GM20431 (cell line): ENCODE measurements at regions not wholly inside any gene's neighbourhood (a gene's known extent, or its start where the extent isn't known, plus 50 kb on each side); places are given as distances from the start of the nearest gene placed in this dataset.

Experiments
- in situ Hi-C: fragments of 300-500 bp; cut with MseI, MboI; formaldehyde crosslinking; loops from one replicate; pipeline ENCODE4 v1.15.0; 2020; ENCODE audit warnings: low sequenced_read_pairs; ENCODE audit not compliant: unreplicated experiment

DNA sequence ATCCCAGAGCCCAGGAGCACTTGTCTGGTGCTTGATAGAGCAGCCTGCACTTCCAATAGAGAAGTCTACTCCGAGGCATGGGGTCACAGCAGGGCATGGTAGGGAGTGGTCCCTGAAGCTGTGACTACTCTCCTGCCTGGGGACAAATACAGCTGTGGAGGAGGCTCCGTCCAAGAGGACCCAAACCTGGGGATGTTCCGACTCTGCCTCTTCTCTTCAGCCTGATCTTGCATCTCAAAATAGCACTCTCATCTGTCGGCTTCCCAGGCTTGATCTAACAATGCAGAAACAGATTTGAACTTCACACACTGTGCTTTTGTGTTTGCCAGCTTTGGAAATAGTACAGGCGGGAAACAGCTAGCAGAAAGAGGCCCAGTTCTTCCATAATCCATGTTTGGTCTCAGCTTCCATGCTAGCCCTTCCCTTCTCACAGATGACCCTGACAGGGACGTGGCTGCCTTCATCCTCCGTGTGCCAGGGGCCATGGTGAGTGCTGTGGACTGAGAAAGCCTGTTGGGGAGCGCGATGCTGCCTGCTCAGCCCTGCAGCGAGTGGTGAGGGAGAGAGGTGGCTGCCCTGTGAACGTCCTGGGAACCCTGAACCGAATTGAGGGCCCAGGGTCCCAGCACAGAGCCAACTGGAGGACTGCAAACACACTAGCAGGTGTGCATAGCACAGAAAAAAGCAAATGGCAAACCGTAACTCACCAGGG, 150.3 kb upstream of the GPR12 start:
- in situ Hi-C loops, result no loop called here

DNA sequence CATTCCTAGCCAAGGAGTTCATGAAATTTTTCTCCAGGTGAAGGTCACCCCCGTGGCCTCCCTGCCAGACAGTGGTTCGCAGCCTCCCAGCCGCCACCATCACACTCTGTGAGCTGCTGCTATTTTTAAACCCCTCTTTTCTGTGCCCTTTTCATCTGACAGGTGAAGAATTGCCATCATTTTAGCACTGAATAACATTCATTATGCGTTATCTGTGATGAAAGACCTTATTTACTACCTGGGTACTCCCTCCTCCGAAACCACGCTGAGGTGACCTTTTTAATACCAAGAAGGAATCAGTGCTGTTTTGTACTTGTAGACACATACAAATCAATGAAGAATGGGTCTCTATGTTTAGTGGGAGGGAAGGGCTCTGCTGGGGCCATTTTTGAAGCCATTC, 148.9 kb upstream of the GPR12 start:
- in situ Hi-C loops, result no loop called here

GRCh38 chr13:26908126-26908525, 147.5 kb upstream of the GPR12 start:
- in situ Hi-C loops, result no loop called here

DNA sequence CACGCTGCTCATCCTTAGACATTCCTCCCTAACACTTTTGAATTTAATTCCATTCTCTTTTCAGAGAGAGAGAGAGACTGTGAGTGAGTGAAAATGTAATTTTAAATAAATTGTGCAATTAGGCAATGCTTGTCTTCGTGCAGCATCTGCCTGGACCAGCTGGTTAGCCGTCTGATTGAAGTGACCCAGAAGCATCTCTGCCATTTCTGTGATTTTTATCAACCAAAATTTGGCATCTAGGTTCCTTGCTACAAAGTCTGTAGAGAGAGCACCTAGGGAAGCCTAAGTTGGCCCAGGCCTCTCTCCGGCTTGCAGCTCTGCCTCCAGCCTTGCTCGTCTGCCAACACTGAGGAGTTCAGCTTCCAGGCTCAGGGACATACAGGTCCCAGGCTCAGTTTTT, 138.6 kb upstream of the GPR12 start:
- in situ Hi-C loops, result no loop called here

GRCh38 chr13:26897706-26898550, 137.3 kb upstream of the GPR12 start:
- in situ Hi-C loops, result no loop called here

GRCh38 chr13:26896986-26897668, 136.5 kb upstream of the GPR12 start:
- in situ Hi-C loops, result no loop called here

DNA sequence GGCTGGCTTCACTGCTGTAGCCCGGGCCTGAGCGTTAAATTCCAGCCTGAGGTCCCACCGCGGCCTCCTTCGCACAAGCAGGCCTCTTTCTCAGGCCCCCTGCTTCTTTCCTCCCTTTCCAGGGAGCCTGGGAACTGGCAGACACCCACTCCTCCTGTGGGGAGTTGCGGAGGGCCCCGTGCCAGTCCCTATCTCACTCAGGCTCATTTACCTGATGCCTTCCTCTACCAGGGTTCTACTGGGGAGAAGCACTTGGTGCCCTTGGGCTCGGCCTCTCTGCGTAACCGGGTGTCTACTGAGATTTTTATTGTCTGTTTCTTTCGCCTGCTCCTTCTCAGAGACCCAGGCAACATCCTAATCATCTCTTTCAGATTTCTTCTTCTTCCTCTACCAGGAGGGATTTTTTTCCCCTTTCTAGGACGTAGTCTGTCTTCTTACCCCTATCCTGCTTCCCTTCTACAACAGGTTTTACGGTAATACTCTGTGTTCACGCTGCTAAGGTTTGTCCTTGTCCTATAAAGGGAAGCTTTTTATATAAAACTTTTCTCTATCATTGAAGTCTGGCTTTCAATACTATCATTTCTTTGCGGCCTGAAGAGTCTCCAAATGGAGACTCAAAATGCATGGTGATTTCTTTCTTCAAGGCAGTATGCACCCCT, 135.4 kb upstream of the GPR12 start:
- in situ Hi-C loops, result no loop called here

- in situ Hi-C loops, result no loop called here
Measured at GRCh38 chr13:26895081-26895807, 134.7 kb upstream of the GPR12 start.

GRCh38 chr13:26888632-26889031, 128.0 kb upstream of the GPR12 start:
- in situ Hi-C loops, result no loop called here

- in situ Hi-C loops, result no loop called here
Measured at GRCh38 chr13:26887594-26887993, 127.0 kb upstream of the GPR12 start.

GRCh38 chr13:26883613-26884257, 123.1 kb upstream of the GPR12 start:
- in situ Hi-C loops, result no loop called here

DNA sequence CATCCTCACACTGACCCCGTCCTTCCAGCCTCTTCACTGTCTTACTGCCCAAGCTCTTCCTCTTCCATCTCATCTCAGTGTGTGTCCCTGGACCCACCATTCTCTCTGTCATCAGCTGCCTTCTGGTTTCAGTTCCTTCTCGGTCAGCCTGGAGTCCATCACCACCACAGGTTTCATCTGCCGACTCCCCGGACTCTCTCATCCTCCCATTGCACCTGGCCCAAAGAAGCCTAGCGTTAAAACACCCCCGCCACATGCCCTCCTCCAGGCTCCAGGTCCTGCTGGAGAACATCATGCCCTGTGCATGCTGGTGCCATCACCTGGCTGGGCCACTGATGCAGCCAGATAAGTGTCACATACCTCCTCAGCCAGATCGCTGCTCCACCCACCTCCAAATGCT, 122.1 kb upstream of the GPR12 start:
- in situ Hi-C loops, result no loop called here

GRCh38 chr13:26881154-26881553, 120.6 kb upstream of the GPR12 start:
- in situ Hi-C loops, result no loop called here

DNA sequence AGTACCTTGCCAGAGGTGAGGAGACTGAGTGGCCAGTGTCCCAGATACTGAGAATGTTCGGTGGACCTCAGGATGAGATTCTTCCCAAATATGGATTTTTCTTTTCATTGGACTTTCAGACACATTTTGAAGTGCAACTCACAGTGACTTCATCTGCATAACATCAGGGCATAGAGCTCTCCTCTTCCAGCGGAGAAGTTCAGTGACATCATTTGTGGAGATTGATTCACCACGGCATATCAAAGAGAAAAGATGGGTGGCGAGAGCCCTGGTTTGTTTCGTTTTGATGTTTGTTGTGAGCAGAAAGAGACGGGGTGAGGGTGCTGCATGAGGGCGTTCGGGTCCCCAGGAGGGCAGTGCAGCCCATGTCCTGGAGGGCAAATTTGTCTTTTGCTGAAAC, 120.1 kb upstream of the GPR12 start:
- in situ Hi-C loops, result no loop called here

GRCh38 chr13:26878438-26878837, 117.9 kb upstream of the GPR12 start:
- in situ Hi-C loops, result no loop called here

GRCh38 chr13:26873386-26873698, 112.8 kb upstream of the GPR12 start:
- in situ Hi-C loops, result no loop called here

DNA sequence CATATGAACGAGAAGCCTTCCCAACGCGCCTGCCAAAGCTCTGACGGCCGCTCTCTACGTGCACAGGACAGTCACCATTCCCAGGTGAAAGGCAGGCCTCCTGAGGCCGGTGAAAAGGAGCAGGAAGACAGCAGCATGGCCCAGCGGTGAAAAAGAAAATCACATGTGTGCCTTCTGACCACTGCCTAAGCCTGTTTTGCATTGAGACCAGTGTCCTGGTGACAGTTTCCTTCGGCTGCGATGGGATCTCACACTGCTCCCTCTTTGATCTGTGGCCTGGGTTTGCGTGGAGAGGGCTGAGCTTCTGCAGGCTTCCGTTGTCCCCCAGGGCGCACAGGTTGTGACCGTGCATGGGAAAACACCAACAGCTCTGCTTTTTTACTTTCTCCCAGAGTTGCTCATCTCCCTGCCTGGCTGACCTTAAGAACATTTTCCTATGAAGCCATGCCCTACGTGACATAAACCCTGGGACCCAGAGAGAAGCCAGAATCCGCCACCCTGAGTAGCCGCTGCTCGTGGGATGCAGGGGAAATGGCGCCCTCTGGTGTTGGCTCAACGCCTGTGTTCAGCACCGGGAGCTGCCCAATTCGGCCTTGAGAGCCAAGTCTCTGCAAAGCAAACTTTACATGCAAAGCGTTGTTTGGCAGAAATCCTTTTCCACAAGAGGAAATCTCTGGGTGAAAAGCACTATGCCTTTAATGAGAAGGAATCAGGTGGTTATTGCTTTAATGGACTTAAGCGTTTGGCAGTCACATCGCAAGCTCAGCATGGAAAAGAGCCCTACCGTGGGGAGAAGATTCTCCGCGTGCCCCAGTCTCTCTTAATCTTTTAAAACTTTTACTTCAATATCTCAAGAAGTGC, 112.2 kb upstream of the GPR12 start:
- in situ Hi-C loops, result no loop called here

GRCh38 chr13:26867451-26868091, 107.0 kb upstream of the GPR12 start:
- in situ Hi-C loops, result no loop called here
